ENCODE measurements at regions not wholly inside any gene's neighbourhood (a gene's known extent, or its start where the extent isn't known, plus 50 kb on each side); places are given as distances from the start of the nearest gene placed in this dataset.

DNA sequence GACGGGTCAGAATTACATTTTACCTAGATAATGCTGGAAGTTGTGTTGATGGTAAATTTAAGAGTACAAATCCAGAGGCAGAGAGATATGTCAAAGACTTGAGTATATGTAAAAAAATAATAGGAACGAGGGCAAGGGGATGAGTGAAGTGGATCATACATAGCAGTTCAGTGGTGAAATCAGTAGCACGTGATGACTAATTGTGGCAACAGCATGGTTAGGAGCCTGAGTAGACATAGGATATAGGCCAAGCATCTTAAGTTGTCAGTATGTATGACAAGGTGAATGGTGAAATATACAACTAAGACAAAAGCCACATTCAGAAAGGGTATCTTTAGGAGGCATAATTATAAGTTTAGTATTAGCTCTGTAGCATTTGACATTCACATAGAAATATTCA lies 826.5 kb upstream of the PIK3C3 start:
- TF ChIP-seq, protein P1, sequence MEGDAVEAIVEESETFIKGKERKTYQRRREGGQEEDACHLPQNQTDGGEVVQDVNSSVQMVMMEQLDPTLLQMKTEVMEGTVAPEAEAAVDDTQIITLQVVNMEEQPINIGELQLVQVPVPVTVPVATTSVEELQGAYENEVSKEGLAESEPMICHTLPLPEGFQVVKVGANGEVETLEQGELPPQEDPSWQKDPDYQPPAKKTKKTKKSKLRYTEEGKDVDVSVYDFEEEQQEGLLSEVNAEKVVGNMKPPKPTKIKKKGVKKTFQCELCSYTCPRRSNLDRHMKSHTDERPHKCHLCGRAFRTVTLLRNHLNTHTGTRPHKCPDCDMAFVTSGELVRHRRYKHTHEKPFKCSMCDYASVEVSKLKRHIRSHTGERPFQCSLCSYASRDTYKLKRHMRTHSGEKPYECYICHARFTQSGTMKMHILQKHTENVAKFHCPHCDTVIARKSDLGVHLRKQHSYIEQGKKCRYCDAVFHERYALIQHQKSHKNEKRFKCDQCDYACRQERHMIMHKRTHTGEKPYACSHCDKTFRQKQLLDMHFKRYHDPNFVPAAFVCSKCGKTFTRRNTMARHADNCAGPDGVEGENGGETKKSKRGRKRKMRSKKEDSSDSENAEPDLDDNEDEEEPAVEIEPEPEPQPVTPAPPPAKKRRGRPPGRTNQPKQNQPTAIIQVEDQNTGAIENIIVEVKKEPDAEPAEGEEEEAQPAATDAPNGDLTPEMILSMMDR (IDR thresholded peaks at IDR 0.05), result no peak
- no peak for TF ChIP-seq EZH2 (IDR thresholded peaks at IDR 0.05)
